ENCODE measurements at regions not wholly inside any gene's neighbourhood (a gene's known extent, or its start where the extent isn't known, plus 50 kb on each side); places are given as distances from the start of the nearest gene placed in this dataset.

- peaks cover 5% of the 10 kb centered on the region; the same call in 1 of the 2 replicates for H3K36me3 Mint-ChIP-seq (ENCODE audit: low read depth)
- H3K4me1 Mint-ChIP-seq (ENCODE audit: low read depth), result no peaks in the 10 kb centered on the region
- no peak overlapping the region for H3K4me3 Mint-ChIP-seq
- H3K9me3 Mint-ChIP-seq, result no peaks in the 10 kb centered on the region
- no peak for DNase-seq
- H3K27ac Mint-ChIP-seq, result no peak overlapping the region
- H3K27me3 Mint-ChIP-seq (ENCODE audit: insufficient read depth), result peaks cover 34% of the 10 kb centered on the region
- TF ChIP-seq CTCF (IDR thresholded peaks at IDR 0.05), result no peak
Measured at GRCh38 chr20:51100617-51101016, 77.7 kb upstream of the KCNG1 start.

- no peak for TF ChIP-seq CTCF (IDR thresholded peaks at IDR 0.05)
- peaks cover 44% of the 10 kb centered on the region for H3K27me3 Mint-ChIP-seq (ENCODE audit: insufficient read depth)
- no peaks in the 10 kb centered on the region for H3K9me3 Mint-ChIP-seq
- peaks cover 5% of the 10 kb centered on the region; the same call in 1 of the 2 replicates for H3K36me3 Mint-ChIP-seq (ENCODE audit: low read depth)
- H3K4me3 Mint-ChIP-seq, result no peak overlapping the region
- no peak overlapping the region for H3K27ac Mint-ChIP-seq
- DNase-seq, result no peak
- H3K4me1 Mint-ChIP-seq (ENCODE audit: low read depth), result peaks cover 1% of the 10 kb centered on the region; the same call in 1 of the 2 replicates
Measured at GRCh38 chr20:51098284-51098810, 75.4 kb upstream of the KCNG1 start.

- Mint-ChIP-seq H3K36me3 (ENCODE audit: low read depth) (peaks cover under 1% of the 10 kb centered on the region; the same call in 1 of the 2 replicates), H3K27ac (no peak overlapping the region), H3K4me1 (ENCODE audit: low read depth) (peaks cover 6% of the 10 kb centered on the region; the same call in 1 of the 2 replicates), H3K9me3 (no peaks in the 10 kb centered on the region), H3K4me3 (no peak overlapping the region), H3K27me3 (ENCODE audit: insufficient read depth) (peaks cover 49% of the 10 kb centered on the region)
- TF ChIP-seq CTCF (IDR thresholded peaks at IDR 0.05), result no peak
- no peak for DNase-seq
Measured at GRCh38 chr20:51097351-51098120, 74.6 kb upstream of the KCNG1 start.

GRCh38 chr20:51096582-51097267 lies 73.8 kb upstream of the KCNG1 start:
- peaks cover 6% of the 10 kb centered on the region; the same call in 1 of the 2 replicates for H3K4me1 Mint-ChIP-seq (ENCODE audit: low read depth)
- peaks cover 49% of the 10 kb centered on the region for H3K27me3 Mint-ChIP-seq (ENCODE audit: insufficient read depth)
- no peak for TF ChIP-seq CTCF (IDR thresholded peaks at IDR 0.05)
- no peaks in the 10 kb centered on the region for H3K9me3 Mint-ChIP-seq
- no peak for DNase-seq
- no peak overlapping the region for H3K27ac Mint-ChIP-seq
- H3K36me3 Mint-ChIP-seq (ENCODE audit: low read depth), result no peaks in the 10 kb centered on the region
- H3K4me3 Mint-ChIP-seq, result no peak overlapping the region

GRCh38 chr20:51095633-51096521 lies 73.0 kb upstream of the KCNG1 start:
- Mint-ChIP-seq H3K4me3 (no peak overlapping the region), H3K27me3 (ENCODE audit: insufficient read depth) (peaks cover 55% of the 10 kb centered on the region), H3K9me3 (no peaks in the 10 kb centered on the region), H3K36me3 (ENCODE audit: low read depth) (no peaks in the 10 kb centered on the region), H3K4me1 (ENCODE audit: low read depth) (peaks cover 6% of the 10 kb centered on the region; the same call in 1 of the 2 replicates), H3K27ac (no peak overlapping the region)
- no peak for DNase-seq
- TF ChIP-seq CTCF (IDR thresholded peaks at IDR 0.05), result no peak
